ENCODE measurements at regions not wholly inside any gene's neighbourhood (a gene's known extent, or its start where the extent isn't known, plus 50 kb on each side); places are given as distances from the start of the nearest gene placed in this dataset.

DNA sequence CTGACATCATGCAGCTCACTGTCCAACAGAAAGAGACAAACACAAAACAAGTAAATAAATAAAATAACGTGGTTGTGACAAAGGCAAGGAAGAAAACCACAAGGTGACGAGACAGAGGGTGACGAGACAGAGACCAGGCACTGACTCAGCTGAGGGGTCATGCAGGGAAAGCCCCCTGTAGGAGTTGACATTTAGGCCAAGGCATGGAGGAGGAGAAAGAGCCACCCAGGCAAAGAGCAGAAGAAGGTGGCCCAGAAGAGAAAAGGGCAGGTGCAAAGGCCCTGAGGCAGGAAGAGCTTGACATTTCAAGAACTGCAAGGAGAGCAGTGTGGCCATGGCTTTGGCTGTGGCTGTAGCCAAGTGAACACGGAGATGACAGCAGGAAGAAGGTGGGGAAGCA, 65.1 kb upstream of the ID3 start:
- Histone ChIP-seq H3K9me3 (replicated peaks in 1 of 3) (no peaks in the 10 kb centered on the region), H3K27ac (no peak overlapping the region), H3K4me3 (no peak overlapping the region), H3K4me1 (replicated peaks in 1 of 2) (no peaks in the 10 kb centered on the region), H3K27me3 (peaks cover 5% of the 10 kb centered on the region), H3K36me3 (replicated peaks in 1 of 2) (no peaks in the 10 kb centered on the region)
- TF ChIP-seq, protein P1, sequence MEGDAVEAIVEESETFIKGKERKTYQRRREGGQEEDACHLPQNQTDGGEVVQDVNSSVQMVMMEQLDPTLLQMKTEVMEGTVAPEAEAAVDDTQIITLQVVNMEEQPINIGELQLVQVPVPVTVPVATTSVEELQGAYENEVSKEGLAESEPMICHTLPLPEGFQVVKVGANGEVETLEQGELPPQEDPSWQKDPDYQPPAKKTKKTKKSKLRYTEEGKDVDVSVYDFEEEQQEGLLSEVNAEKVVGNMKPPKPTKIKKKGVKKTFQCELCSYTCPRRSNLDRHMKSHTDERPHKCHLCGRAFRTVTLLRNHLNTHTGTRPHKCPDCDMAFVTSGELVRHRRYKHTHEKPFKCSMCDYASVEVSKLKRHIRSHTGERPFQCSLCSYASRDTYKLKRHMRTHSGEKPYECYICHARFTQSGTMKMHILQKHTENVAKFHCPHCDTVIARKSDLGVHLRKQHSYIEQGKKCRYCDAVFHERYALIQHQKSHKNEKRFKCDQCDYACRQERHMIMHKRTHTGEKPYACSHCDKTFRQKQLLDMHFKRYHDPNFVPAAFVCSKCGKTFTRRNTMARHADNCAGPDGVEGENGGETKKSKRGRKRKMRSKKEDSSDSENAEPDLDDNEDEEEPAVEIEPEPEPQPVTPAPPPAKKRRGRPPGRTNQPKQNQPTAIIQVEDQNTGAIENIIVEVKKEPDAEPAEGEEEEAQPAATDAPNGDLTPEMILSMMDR (IDR thresholded peaks at IDR 0.05), result no peak
- TF ChIP-seq POLR2A (IDR thresholded peaks at IDR 0.05), result no peak
- 68 to 86% (median 78%) methylated on average over 4 of the region's 4 CpGs for WGBS, 4 donors
- intact Hi-C loops (cut with DNase I), result no loop called here
- DNase-seq, result no peak

DNA sequence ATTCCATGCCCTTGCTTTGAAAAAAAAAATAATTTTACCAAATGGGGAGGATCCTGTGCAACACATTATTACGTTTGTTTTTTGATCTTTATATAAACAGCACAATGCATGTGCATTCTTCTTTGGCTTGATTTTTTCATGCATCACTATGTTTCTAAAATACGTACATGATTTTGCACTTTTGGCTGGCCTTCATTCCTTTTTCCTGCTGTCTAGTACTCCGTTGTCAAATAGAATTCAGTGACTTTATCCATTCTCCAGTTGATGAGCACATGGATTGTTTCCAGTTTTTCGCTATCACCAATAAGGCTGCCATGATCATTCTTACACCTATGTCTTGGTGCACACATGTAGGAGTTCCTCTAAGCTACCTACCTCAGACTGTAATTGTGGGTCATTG, 63.0 kb upstream of the ID3 start:
- no peak overlapping the region for H3K4me3 ChIP-seq
- intact Hi-C loops (cut with DNase I), result no loop called here
- H3K4me1 ChIP-seq (replicated peaks in 1 of 2), result no peaks in the 10 kb centered on the region
- 80 to 93% (median 88%) methylated on average over 4 of the region's 4 CpGs for WGBS, 4 donors
- no peak for DNase-seq
- H3K27me3 ChIP-seq, result peaks cover 10% of the 10 kb centered on the region
- TF ChIP-seq POLR2A (IDR thresholded peaks at IDR 0.05), result no peak
- TF ChIP-seq, protein P1 (IDR thresholded peaks at IDR 0.05), result no peak
- no peaks in the 10 kb centered on the region for H3K36me3 ChIP-seq (replicated peaks in 1 of 2)
- H3K27ac ChIP-seq, result no peak overlapping the region
- no peaks in the 10 kb centered on the region for H3K9me3 ChIP-seq (replicated peaks in 1 of 3)

DNA sequence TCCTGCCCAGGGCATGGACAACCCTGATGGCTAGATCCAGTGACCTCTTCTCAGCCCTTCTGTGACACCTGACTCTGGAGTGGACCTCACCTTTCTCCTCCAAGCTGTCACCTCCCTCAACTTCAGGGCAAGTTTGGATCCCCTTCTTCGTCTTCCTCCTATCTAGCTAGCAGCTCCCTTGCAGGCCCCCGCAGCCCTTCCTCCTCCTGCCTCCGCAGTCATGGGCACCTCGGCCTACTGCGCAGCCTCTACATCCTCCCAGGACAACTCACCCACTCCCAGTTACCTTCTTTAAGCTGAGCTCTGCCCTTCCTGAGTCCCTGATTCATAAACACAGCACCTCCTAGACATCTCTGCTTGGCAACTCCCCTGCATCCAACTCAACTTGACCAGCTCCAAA, 61.3 kb upstream of the ID3 start:
- TF ChIP-seq, protein P1 (IDR thresholded peaks at IDR 0.05), result no peak
- no peak for TF ChIP-seq POLR2A (IDR thresholded peaks at IDR 0.05)
- Histone ChIP-seq H3K36me3 (replicated peaks in 1 of 2) (no peaks in the 10 kb centered on the region), H3K27me3 (peaks cover 10% of the 10 kb centered on the region), H3K9me3 (replicated peaks in 1 of 3) (no peaks in the 10 kb centered on the region), H3K4me1 (replicated peaks in 1 of 2) (no peaks in the 10 kb centered on the region), H3K4me3 (no peak overlapping the region), H3K27ac (no peak overlapping the region)
- intact Hi-C loops (cut with DNase I), result no loop called here
- DNase-seq, result no peak
- 91 to 93% (median 92%) methylated on average over 5 of the region's 5 CpGs for WGBS, 4 donors

DNA sequence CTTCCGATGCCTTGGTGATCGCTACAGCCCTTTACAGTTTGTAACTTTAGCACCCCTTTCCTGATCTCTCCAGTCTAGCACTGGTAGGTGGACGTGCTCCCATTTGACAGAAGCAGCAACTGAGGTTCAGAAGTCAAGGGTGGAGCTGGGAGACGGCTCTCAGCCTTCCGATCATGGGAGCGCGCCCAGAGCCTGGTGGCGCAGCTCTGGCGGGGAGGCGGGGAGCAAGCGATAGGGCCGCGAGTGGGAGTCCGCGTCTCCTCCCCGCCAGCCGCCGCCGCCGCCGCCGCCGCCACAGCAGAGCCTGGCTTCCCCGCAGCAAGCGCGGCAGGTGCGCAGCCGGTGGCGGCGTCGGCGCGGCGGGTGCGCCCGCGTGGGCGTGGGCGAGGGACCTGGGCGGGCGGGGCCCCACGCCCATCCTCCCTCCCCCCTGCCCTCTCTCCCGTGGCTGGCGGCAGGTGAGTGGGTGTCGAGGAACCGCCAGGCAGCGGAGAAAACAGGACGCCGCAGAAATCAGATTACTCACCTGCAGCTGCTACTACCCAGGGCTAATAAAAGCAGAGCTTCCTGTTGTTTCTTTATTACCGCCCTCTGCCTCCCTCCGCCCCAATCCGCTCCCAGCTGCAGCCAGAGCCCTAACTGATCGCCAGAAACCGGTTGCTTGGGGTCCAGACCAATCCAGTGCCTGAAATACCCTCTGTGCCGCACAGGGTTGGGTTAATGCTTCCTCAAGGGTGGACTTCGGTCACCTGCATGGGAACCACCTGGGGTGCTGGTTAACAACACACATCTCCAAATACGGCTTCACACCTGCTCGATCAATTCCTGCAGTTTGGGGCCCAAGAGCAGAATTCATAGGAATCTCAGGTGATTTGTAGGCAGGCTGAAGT, 60.2 kb upstream of the ID3 start:
- H3K27me3 ChIP-seq, result peaks cover 10% of the 10 kb centered on the region
- TF ChIP-seq, protein P1 (IDR thresholded peaks at IDR 0.05), result no peak
- TF ChIP-seq POLR2A (IDR thresholded peaks at IDR 0.05), result no peak
- intact Hi-C loops (cut with DNase I), result no loop called here
- H3K27ac ChIP-seq, result no peak overlapping the region
- H3K9me3 ChIP-seq (replicated peaks in 1 of 3), result no peaks in the 10 kb centered on the region
- no peaks in the 10 kb centered on the region for H3K4me1 ChIP-seq (replicated peaks in 1 of 2)
- H3K4me3 ChIP-seq, result peak overlapping the region in 1 of 4 donors; percentile 40
- WGBS, 4 donors, result 8 to 36% (median 21%) methylated on average over 8 to 58 of the region's 58 CpGs
- H3K36me3 ChIP-seq (replicated peaks in 1 of 2), result no peaks in the 10 kb centered on the region
- no peak for DNase-seq

All from adrenal gland (tissue), 9 donors.